Stimulated activated CD4-positive, alpha-beta T cell treated with anti-CD3 and anti-CD28 coated beads, Interleukin-1b, Interleukin-23, amount 100 ng/mL, for 48 hours (primary cell): ENCODE measurements at regions not wholly inside any gene's neighbourhood (a gene's known extent, or its start where the extent isn't known, plus 50 kb on each side); places are given as distances from the start of the nearest gene placed in this dataset.
"Not testable (repeated sequence)": the region's sequence is repeated elsewhere in the genome, so short reads cannot be mapped to it uniquely, and the experiment has no call there.

Source experiments
- DNase-seq: peaks from one replicate; pipeline ENCODE4 v3.0.0-alpha.2; 2020

- DNase-seq = not testable (repeated sequence)
Observed at GRCh38 chr13:52324831-52325230, 81.1 kb downstream of the THSD1 start.

- no peak for DNase-seq
Observed at GRCh38 chr13:52319876-52320275, 86.1 kb downstream of the THSD1 start.

- not testable (repeated sequence) for DNase-seq
Observed at GRCh38 chr13:52309833-52310232, 96.1 kb downstream of the THSD1 start.

GRCh38 chr13:52306336-52306735, 99.6 kb downstream of the THSD1 start:
- DNase-seq = not testable (repeated sequence)

GRCh38 chr13:52303098-52303497, 102.9 kb downstream of the THSD1 start:
- DNase-seq = not testable (repeated sequence)

GRCh38 chr13:52302688-52303087, 103.3 kb downstream of the THSD1 start:
- not testable (repeated sequence) for DNase-seq

GRCh38 chr13:52301810-52302400, 104.1 kb downstream of the THSD1 start:
- DNase-seq = not testable (repeated sequence)

- DNase-seq = not testable (repeated sequence)
Observed at GRCh38 chr13:52298079-52298661, 107.8 kb downstream of the THSD1 start.

GRCh38 chr13:52288891-52289290, 117.1 kb downstream of the THSD1 start:
- DNase-seq = not testable (repeated sequence)

- DNase-seq = not testable (repeated sequence)
Observed at GRCh38 chr13:52281387-52281786, 122.0 kb upstream of the NEK3 start.

GRCh38 chr13:52279408-52279807, 120.0 kb upstream of the NEK3 start:
- DNase-seq = not testable (repeated sequence)

- DNase-seq = not testable (repeated sequence)
Observed at GRCh38 chr13:52254299-52254698, 94.9 kb upstream of the NEK3 start.

- DNase-seq = not testable (repeated sequence)
Observed at GRCh38 chr13:52240752-52241151, 81.4 kb upstream of the NEK3 start.

GRCh38 chr13:52235900-52236595, 76.7 kb upstream of the NEK3 start:
- peak; percentile 36 for DNase-seq

- DNase-seq = not testable (repeated sequence)
Observed at GRCh38 chr13:52234928-52235327, 75.5 kb upstream of the NEK3 start.

GRCh38 chr13:52223063-52223462, 63.7 kb upstream of the NEK3 start:
- not testable (repeated sequence) for DNase-seq

- DNase-seq = not testable (repeated sequence)
Observed at GRCh38 chr13:52213920-52214319, 54.5 kb upstream of the NEK3 start.

GRCh38 chr13:52212886-52213285, 53.5 kb upstream of the NEK3 start:
- DNase-seq = not testable (repeated sequence)

- not testable (repeated sequence) for DNase-seq
Observed at GRCh38 chr13:52211416-52211776, 52.0 kb upstream of the NEK3 start.

- not testable (repeated sequence) for DNase-seq
Observed at GRCh38 chr13:52210564-52211415, 51.4 kb upstream of the NEK3 start.
